ENCODE measurements at regions not wholly inside any gene's neighbourhood (a gene's known extent, or its start where the extent isn't known, plus 50 kb on each side); places are given as distances from the start of the nearest gene placed in this dataset.
A peak's percentile ranks its signal among the peaks of the same experiment; 100 is the strongest.

DNA sequence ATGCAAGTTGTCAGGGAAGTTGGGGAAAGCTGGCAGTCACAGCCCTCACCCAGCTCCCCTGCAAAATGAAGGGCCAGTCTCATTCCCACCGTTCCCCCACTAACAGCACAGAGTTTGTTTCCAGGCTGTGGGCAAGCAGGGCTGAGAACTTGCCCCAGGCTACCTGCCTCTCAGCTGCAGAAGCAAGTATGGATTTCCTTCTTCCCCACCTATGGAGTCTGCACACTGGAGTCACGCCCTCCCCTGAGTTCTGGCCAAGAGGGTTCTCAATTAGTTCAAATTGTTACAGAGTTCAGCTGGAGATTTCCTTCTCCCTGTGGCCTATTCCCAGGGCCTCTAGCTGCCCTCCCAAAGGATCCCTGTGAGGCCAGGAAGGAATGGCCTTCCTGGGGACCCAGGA is 90.1 kb upstream of the ATP11B start:
- no peak for DNase-seq

- no peak for DNase-seq
These were observed 88.4 kb upstream of the ATP11B start for GRCh38 chr3:182704926-182705325.

GRCh38 chr3:182708810-182709209 is 84.5 kb upstream of the ATP11B start:
- DNase-seq = no peak

DNA sequence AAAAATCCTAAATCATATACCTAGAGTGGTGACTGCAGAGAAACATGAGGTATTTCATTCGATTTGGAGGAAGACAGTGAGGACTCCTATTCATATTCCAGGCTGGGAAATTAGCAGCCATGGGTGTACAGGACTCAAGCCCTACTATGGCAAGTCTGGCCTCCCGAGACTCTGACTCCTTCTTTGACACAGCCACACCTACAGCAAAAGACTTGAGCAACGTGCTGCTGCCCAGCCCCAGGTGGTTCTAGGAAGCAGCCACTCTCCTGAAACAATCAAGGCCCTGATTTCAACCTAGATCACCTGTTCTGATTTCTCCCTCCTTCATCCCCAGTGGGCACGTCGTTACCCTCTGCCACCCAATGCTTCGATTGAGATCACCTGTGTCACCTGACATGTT is 84.0 kb upstream of the ATP11B start:
- DNase-seq = no peak

DNA sequence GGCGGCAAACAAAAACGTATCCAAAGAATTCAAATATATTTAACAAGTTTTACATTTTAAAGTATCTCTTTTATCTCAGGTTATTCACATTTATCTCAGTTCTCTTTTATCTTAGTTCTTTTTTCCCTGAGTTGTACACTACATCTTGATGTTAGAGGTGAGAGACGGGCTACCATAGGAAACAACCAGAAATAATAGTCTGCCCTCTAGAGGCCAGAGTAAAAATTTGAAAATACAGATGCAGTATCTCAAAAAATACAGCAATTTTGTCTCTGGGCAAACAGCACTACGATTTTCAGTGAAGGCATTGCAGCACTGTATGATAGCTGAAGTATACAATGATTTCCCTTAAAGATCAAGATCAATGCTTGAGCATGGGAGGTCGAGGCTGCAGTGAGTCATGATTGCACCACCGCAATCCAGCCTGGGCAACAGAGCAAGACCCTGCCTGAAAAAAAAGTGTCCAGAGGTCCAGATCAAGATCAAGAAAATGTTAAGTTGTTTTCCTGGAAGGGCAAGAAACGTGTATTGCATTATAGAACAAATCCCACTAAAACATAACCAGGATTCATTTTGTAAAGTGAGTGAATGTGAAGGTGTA is 82.6 kb upstream of the ATP11B start:
- peak; percentile 12 for DNase-seq

DNA sequence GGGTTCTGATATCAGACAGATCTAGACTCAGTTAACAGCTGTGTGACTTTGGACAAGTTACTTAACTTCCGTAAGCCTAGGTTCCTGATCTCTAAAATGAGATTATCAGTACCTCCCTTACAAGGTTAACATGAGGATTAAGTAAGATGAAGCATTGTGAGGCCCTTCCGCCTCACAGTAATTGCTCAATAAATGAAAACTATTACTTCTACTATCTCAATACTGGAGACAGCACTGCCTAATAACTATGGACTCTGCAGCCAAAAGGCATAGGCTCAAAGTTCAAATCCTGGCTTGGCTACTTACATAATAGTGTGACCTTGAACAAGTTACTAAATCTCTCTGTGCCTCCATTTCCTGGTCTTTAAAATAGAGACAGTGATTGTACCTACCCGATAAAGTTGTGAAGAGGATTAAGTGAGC is 82.0 kb upstream of the ATP11B start:
- DNase-seq = no peak

DNA sequence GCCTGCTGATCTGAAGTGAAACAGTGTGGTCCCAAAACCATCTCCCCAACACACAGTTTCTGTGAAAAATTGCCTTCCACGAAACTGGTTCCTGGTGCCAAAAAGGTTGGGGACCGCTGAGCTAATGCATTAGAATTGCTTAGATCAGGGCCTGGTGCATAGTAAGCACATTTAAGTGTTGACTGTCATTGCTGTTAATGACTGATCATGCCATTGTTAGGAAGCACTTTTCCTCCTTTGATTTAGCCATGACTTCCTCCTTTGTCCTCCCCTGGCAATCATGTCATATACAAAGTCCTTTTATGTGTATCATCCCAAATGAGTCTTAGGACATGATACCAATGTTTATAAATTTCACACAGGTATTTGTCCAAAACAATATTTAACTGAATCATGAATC is 81.5 kb upstream of the ATP11B start:
- DNase-seq = no peak

DNA sequence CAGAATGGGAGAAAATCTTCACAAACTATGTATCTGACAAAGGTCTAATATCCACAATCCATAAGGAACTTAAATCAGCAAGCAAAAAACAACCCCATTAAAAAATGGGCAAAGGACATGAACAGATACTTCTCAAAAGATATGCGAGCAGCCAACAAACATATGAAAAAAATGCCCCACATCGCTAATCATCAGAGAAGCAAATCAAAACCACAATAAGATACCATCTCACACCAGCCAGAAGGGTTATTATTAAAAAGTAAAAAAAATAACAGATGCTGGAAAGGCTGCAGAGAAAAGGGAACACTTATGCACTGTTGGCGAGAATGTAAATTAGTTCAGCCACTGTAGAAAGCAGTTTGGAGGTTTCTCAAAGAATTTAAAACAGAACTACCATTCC is 80.2 kb upstream of the ATP11B start:
- no peak for DNase-seq

DNA sequence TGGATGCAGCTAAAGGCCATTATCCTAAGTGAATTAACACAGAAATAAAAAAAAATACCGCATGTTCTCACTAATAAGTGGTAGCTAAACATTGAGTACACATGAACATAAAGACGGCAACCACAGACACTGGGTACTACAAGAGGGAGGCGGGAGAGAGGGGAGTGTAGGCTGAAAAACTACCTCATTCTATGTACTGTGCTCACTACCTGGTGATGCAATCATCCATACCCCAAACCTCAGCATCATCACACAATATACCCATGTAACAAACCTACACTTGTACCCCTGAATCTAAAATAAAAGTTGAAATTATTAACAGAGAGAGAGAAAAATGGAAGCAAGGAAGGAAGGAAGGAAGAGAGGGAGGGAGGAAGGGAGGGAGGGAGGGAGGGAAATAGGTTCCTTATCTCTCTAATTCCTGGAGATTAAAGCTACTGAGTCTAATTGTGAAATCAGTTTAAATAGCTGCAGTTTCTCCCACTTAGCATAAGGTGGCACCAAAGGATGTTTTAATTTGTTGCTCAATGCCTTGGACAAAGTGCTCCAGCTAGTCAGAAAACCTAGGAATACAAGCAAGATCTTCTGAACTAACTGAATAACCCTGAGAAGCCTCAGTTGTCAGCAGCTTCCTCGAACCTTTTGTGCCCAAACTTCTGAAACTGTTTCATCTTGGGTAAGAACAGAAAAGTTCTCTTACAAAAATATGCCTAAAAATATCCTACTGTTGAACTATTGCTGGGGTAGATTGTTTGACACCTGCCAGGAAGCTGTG is 79.4 kb upstream of the ATP11B start:
- peak; percentile 60 for DNase-seq

DNA sequence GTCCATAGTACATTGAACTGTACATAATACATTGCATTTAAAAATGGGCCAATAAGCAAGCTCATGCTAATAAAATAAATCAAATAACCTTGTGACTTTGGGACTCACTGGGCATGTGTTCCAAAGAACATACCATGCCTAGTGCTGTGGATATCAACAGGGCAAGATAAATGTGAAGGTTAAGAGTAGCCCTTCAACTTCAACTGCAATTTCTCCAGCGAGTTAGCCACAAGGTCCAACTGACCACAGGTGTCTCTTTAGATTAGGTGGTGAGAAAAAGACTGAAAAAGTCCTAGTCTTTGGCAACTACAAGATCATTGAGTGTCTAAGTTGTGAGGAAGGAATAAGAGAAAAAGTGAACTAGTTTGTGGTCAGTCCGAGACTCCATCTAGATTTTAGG is 78.3 kb upstream of the ATP11B start:
- no peak for DNase-seq

- DNase-seq = no peak
These were observed 77.1 kb upstream of the ATP11B start for GRCh38 chr3:182716114-182716688.

DNA sequence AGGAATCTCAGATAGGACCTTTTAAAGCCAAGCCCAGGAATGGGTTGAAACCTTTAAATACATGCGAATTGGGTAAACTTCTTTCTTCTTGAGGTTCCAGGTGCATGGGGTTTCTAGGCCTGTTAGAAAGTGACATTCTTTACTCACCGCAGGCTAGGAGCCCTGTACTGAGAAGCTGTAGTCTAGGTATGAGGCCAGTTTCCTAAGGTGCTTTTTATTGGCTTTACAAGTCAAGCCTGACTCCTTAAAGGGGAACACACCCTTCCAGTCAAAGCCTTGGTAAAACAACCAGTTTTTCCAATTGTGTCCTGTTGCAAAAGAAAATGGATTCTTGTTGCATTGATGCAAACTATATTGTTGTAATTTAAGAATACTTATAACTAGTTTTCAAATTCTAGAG is 76.1 kb upstream of the ATP11B start:
- no peak for DNase-seq

GRCh38 chr3:182722907-182723306 is 70.4 kb upstream of the ATP11B start:
- no peak for DNase-seq

GRCh38 chr3:182723596-182723995 is 69.7 kb upstream of the ATP11B start:
- no peak for DNase-seq

DNA sequence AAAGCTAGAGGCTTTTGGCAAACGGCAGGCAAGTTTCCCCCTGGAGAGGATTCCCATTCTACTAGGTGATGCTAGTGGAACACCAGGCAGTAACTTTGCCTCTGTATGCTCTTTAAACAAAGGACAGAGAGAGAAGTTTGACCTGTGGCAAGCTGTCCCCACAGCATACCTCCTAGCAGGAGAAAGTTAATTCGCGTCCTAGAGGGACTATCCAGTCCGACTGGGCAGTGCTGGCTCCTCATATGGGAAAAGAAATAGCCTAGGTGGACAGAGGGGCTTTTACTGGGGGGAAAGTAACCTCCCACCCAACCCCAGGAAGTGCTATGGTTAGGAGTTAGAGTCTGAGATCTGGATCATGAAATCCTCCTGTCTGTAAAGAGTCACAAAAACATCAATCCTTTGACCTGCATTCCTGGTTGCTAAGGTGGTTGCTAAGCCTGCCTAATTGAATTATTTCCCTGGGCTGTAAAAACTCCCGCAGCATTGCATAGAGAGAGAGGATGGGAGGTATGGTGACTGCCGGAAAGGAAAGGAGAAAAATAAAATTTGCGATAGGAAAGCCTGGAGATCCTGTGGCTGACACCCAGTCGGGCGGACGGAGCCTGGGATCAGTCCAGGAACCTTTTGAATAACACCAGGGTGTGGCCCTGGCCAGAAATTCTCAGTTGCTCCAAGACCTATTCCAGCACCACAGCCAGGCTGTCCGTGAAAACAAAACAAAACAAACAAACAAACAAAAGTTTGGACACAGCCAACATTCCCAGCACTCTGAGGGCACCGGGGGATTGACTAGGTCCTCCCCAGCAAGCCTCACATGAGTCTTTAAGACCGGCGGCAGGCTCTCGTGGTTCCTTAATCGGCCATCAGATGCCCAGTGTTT is 67.7 kb upstream of the ATP11B start:
- DNase-seq = peak; percentile 30

DNA sequence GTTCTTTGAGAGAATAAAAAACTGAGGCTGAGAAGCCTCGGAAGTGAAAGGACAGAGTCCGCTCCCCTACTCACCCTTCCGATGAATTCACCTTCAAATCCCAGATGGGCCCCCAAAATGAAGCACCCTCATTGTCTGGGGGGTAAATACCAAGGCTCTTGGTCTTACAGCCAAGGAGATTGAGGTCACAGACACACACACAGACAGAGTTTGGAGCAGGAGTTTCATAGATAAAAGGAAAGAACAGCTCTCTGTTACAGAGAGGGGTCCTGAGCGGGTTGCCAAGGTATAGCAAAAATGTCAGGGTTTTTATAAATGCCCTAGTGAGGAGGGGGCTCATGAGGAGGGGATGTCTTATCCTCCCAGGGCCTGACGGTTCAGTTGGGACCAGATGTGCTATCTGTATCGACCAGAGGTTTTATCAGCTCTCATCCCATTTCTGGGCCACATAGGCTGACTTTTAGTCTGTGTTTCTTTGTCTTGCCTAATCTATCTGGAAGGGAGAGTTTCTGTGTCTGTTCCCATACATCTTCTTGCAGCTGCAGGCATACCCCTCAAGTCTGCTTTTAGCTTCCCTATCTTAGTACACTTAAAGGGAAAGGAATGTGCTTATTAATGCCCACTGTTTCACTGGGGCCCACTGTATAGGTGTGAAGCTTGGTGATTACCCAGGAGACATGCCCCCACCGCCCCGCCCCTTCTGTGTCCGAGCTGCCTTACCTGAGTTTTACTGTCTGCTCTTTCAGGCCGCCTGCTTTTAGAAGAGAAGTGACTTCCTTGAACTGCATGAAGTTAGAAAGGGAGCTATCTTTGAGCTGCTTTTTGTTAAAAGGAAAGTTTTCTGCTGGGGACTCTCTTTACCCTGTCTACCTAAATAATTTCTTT is 66.8 kb upstream of the ATP11B start:
- DNase-seq = no peak

GRCh38 chr3:182728238-182728637 is 65.1 kb upstream of the ATP11B start:
- no peak for DNase-seq

DNA sequence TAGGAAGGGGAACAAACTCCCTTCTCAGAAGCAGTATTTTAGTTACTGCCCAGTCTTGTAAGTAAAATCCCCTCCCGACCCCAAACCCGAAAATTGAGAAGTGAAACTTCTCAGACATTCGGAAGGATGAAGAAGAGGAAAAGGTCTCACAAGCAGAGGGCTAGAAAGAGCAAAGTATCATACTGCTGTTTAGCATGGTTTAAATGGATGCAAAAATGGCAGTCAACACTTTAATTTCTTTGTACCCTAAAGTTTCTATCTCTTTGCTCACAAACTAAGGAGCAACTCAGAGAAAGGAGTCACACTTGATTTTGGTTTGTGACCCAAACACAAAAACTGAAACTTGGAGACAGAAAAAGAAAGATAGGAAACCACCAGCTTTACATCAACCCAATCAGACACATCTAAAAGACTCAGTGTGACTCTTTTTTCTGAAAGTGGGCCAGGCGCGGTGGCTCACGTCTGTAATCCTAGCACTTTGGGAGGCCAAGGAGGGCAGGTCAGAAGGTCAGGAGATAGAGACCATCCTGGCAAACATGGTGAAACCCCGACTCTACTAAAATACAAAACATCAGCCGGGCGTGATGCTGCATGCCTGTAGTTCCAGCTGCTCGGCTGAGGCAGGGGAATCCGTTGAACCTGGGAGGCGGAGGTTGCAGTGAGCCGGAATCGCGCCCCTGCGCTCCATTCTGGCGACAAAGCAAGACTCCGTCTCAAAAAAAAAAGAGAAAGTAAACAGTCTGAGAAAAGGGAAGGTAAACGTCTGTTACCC is 63.2 kb upstream of the ATP11B start:
- no peak for DNase-seq

- no peak for DNase-seq
These were observed 62.6 kb upstream of the ATP11B start for GRCh38 chr3:182730675-182731042.

GRCh38 chr3:182731764-182732163 is 61.5 kb upstream of the ATP11B start:
- DNase-seq = no peak

- no peak for DNase-seq
These were observed 60.9 kb upstream of the ATP11B start for GRCh38 chr3:182732232-182733015.
